Type B pancreatic cell (in vitro differentiated cells): ENCODE measurements at regions not wholly inside any gene's neighbourhood (a gene's known extent, or its start where the extent isn't known, plus 50 kb on each side); places are given as distances from the start of the nearest gene placed in this dataset.

Experiments
- DNase-seq: peaks from one replicate; pipeline ENCODE4 v3.0.0; 2021; ENCODE audit warnings: mixed read lengths; ENCODE audit not compliant: unreplicated experiment; ENCODE audit errors: extremely low spot score
- H3K27ac Mint-ChIP-seq: 2 replicates; pipeline ENCODE4 v1.8.0; 2021; ENCODE audit warnings: mild to moderate bottlenecking, mixed read lengths
- H3K27me3 Mint-ChIP-seq: 2 replicates; pipeline ENCODE4 v1.8.0; 2021; ENCODE audit warnings: mixed read lengths
- H3K36me3 Mint-ChIP-seq: 2 replicates; pipeline ENCODE4 v1.8.0; 2021; ENCODE audit warnings: mixed read lengths
- H3K4me1 Mint-ChIP-seq: one replicate; pipeline ENCODE4 v1.8.0; 2021; ENCODE audit warnings: mixed read lengths; ENCODE audit not compliant: unreplicated experiment
- H3K4me3 Mint-ChIP-seq: 2 replicates; pipeline ENCODE4 v1.8.0; 2021; ENCODE audit warnings: mild to moderate bottlenecking, mixed read lengths
- H3K9me3 Mint-ChIP-seq: 2 replicates; pipeline ENCODE4 v1.8.0; 2021; ENCODE audit warnings: mixed read lengths
- TF ChIP-seq, protein P1 (sequence below): fragments of 200-600 bp; sonication (generic); conservative IDR thresholded peaks from 2 replicates; pipeline ENCODE4 v1.5.0; 2021; ENCODE audit warnings: antibody characterized with exemption, mild to moderate bottlenecking

DNA sequence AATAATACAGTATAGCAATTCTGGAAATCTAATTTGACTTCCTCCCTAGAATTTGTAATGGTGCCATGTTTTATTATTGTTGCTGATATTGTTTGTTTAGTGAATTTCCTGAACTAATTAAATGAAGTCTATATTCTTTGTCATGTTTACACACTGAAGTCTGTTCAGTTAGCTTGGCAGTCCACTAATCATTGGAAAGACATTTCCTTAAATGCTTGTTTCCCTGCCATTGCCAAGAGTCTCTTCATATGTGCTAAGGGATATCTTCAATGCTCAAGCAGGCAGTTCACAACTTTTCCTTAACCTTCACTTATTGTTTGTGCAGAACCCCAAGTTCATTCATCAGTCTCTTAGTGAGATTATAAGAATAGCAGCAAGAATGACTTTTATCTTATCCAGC, 755.3 kb downstream of the INHBA start:
- Mint-ChIP-seq H3K36me3 (no peaks in the 10 kb centered on the region), H3K4me1 (no peaks in the 10 kb centered on the region), H3K27ac (no peak overlapping the region), H3K4me3 (no peak overlapping the region), H3K9me3 (peaks cover 18% of the 10 kb centered on the region), H3K27me3 (peaks cover 2% of the 10 kb centered on the region)
- no peak for DNase-seq
- TF ChIP-seq, protein P1, sequence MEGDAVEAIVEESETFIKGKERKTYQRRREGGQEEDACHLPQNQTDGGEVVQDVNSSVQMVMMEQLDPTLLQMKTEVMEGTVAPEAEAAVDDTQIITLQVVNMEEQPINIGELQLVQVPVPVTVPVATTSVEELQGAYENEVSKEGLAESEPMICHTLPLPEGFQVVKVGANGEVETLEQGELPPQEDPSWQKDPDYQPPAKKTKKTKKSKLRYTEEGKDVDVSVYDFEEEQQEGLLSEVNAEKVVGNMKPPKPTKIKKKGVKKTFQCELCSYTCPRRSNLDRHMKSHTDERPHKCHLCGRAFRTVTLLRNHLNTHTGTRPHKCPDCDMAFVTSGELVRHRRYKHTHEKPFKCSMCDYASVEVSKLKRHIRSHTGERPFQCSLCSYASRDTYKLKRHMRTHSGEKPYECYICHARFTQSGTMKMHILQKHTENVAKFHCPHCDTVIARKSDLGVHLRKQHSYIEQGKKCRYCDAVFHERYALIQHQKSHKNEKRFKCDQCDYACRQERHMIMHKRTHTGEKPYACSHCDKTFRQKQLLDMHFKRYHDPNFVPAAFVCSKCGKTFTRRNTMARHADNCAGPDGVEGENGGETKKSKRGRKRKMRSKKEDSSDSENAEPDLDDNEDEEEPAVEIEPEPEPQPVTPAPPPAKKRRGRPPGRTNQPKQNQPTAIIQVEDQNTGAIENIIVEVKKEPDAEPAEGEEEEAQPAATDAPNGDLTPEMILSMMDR, result no peak

DNA sequence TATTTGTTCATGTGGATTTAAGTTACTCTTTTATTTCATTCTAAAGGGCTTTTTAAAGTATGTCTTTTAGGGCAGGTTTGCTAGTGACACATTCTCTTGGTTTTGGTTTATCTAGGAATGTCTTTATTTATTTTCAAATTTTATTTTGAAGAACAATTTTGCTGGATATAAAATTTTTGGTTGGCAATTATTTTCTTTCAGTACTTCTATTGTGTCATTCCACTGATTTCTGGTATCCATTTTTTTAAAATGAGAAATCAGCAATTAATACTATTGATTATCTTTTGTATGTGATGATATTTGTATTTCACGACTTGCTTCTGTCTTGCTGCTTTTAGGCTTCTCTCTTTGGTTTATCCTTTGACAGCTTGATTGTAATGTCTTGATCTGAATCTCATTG, 756.3 kb downstream of the INHBA start:
- H3K4me3 Mint-ChIP-seq, result no peak overlapping the region
- H3K9me3 Mint-ChIP-seq, result peaks cover 12% of the 10 kb centered on the region
- no peak for DNase-seq
- peaks cover under 1% of the 10 kb centered on the region for H3K27me3 Mint-ChIP-seq
- no peaks in the 10 kb centered on the region for H3K36me3 Mint-ChIP-seq
- H3K27ac Mint-ChIP-seq, result no peak overlapping the region
- no peaks in the 10 kb centered on the region for H3K4me1 Mint-ChIP-seq
- TF ChIP-seq, protein P1, result no peak

DNA sequence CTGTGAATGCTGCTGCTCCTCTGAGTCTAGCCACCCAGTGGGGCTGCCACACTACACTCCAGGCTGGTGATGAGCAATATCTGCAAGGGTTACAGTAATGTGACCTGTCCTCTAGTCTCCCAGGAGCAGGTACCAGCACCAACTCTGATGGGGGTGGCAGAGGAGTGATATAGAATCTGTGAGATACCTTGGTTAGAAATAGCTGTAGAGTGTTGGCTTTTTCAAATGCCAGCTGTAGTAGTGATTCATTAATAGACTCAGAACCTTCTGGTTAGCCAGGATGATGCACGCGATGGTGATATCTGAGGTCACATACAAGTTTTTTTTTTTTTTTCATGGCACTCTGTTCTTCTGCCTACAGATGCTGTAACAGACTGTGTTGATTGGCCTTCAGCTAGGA, 757.1 kb downstream of the INHBA start:
- H3K27me3 Mint-ChIP-seq, result no peaks in the 10 kb centered on the region
- H3K4me3 Mint-ChIP-seq, result no peak overlapping the region
- TF ChIP-seq, protein P1, result no peak
- H3K9me3 Mint-ChIP-seq, result peaks cover 10% of the 10 kb centered on the region
- no peaks in the 10 kb centered on the region for H3K4me1 Mint-ChIP-seq
- H3K36me3 Mint-ChIP-seq, result peaks cover 2% of the 10 kb centered on the region
- DNase-seq, result no peak
- no peak overlapping the region for H3K27ac Mint-ChIP-seq

DNA sequence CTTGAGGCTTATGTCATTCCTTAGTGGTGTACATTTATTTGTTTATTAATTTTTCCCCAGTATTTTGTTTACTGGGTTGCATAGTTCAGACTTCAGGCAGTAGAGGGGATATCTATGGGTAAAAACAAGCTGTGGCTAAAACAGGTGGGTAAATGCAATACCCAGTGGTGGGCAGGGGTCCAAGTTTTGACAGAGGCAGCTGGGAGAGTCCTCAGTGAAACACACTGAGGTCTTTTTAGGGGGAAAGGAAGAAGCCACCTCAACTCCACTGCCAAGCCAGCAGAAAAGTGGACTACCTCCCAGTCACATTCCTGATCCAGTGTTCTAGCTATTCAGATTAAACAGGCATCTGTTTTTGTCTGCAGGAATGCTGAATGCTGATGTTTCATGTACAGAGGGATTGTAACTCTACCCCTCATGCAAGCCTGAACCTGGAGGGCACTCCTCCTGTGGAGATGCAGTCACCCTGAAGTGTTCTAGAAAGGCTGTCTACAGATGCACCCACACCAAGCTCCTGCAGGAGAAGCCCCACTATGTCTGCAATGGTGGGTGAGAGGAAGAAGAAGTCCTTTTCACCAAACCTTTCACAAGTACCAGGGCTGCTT, 757.8 kb downstream of the INHBA start:
- Mint-ChIP-seq H3K4me3 (no peak overlapping the region), H3K9me3 (peaks cover 10% of the 10 kb centered on the region), H3K27me3 (no peaks in the 10 kb centered on the region), H3K36me3 (peaks cover 4% of the 10 kb centered on the region), H3K4me1 (no peaks in the 10 kb centered on the region), H3K27ac (no peak overlapping the region)
- TF ChIP-seq, protein P1, result no peak
- DNase-seq, result no peak

DNA sequence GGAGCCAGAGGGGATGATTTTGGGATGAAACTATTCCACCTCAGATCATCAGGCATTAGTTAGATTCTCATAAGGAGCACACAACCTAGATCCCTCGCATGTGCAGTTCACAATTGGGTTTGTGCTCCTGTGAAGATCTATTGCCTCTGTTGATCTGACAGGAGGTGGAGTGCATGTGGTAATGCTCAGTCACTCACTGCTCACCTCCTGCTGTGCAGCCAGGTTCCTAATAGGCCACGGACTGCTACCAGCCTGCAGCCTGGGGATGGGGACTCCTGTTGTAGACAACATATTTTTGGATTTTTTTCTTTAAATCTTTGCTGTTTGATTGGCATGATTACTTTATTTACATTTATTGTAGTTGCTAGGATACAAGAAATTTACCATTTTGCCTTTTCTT, 765.0 kb downstream of the INHBA start:
- TF ChIP-seq, protein P1, result no peak
- H3K4me1 Mint-ChIP-seq, result no peaks in the 10 kb centered on the region
- H3K27me3 Mint-ChIP-seq, result no peaks in the 10 kb centered on the region
- no peak overlapping the region for H3K4me3 Mint-ChIP-seq
- no peak overlapping the region for H3K27ac Mint-ChIP-seq
- peaks cover 11% of the 10 kb centered on the region for H3K9me3 Mint-ChIP-seq
- no peak for DNase-seq
- peaks cover 4% of the 10 kb centered on the region for H3K36me3 Mint-ChIP-seq

DNA sequence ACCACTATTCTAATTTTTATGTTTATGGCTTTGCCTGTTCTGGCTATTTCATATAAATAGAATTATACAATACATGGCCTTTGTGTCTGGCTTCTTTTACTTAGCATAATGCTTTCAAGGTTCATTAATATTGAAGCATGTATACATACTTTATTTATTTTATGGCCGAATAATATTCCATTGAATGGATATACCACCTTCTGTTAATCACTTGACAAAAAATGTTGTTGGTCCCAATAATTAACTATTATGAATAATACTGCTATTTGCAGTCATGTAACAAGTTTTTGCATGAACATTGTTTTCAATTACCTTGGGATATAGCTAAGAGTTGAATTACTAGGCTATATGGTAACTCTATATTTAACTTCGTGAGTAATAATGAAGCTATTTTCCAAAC, 767.5 kb downstream of the INHBA start:
- TF ChIP-seq, protein P1, result no peak
- no peak for DNase-seq
- no peak overlapping the region for H3K27ac Mint-ChIP-seq
- no peaks in the 10 kb centered on the region for H3K27me3 Mint-ChIP-seq
- no peaks in the 10 kb centered on the region for H3K36me3 Mint-ChIP-seq
- H3K9me3 Mint-ChIP-seq, result peaks cover 11% of the 10 kb centered on the region
- H3K4me1 Mint-ChIP-seq, result no peaks in the 10 kb centered on the region
- H3K4me3 Mint-ChIP-seq, result no peak overlapping the region
